HCEC 1CT (cell line): ENCODE measurements at regions not wholly inside any gene's neighbourhood (a gene's known extent, or its start where the extent isn't known, plus 50 kb on each side); places are given as distances from the start of the nearest gene placed in this dataset.
"Not testable (repeated sequence)": the region's sequence is repeated elsewhere in the genome, so short reads cannot be mapped to it uniquely, and the experiment has no call there.

Source experiments
- DNase-seq: peaks from one replicate; pipeline ENCODE4 v3.0.0-alpha.2; 2017

- DNase-seq, result no peak
Observed at GRCh38 chr4:130901321-130901720, 1805.4 kb downstream of the C4orf33 start.

GRCh38 chr4:130922955-130923354, 1827.0 kb downstream of the C4orf33 start:
- DNase-seq, result no peak

- no peak for DNase-seq
Observed at GRCh38 chr4:130955520-130955919, 1859.6 kb downstream of the C4orf33 start.

- no peak for DNase-seq
Observed at GRCh38 chr4:130985371-130985770, 1889.4 kb downstream of the C4orf33 start.

GRCh38 chr4:130995988-130996387, 1900.0 kb downstream of the C4orf33 start:
- DNase-seq, result peak; percentile 31

- DNase-seq, result peak; percentile 50
Observed at GRCh38 chr4:131001371-131001770, 1905.4 kb downstream of the C4orf33 start.

- DNase-seq, result peak; percentile 11
Observed at GRCh38 chr4:131002132-131002531, 1906.2 kb downstream of the C4orf33 start.

GRCh38 chr4:131006388-131006787, 1910.4 kb downstream of the C4orf33 start:
- no peak for DNase-seq

GRCh38 chr4:131011961-131012360, 1916.0 kb downstream of the C4orf33 start:
- DNase-seq, result not testable (repeated sequence)

GRCh38 chr4:131013226-131013625, 1917.3 kb downstream of the C4orf33 start:
- no peak for DNase-seq

GRCh38 chr4:131026771-131027170, 1930.8 kb downstream of the C4orf33 start:
- DNase-seq, result no peak

GRCh38 chr4:131044368-131044767, 1948.4 kb downstream of the C4orf33 start:
- no peak for DNase-seq

GRCh38 chr4:131046821-131047220, 1950.9 kb downstream of the C4orf33 start:
- DNase-seq, result no peak

GRCh38 chr4:131052646-131053045, 1956.7 kb downstream of the C4orf33 start:
- DNase-seq, result peak; percentile 49

GRCh38 chr4:131054489-131055019, 1958.6 kb downstream of the C4orf33 start:
- no peak for DNase-seq

- DNase-seq, result no peak
Observed at GRCh38 chr4:131061734-131062133, 1965.8 kb downstream of the C4orf33 start.

GRCh38 chr4:131063878-131064277, 1967.9 kb downstream of the C4orf33 start:
- DNase-seq, result peak; percentile 14

- DNase-seq, result no peak
Observed at GRCh38 chr4:131081069-131081468, 1985.1 kb downstream of the C4orf33 start.

- no peak for DNase-seq
Observed at GRCh38 chr4:131084997-131085396, 1989.0 kb downstream of the C4orf33 start.

- DNase-seq, result peak; percentile 58
Observed at GRCh38 chr4:131091896-131092295, 1995.9 kb downstream of the C4orf33 start.

- no peak for DNase-seq
Observed at GRCh38 chr4:131093303-131093702, 1997.4 kb downstream of the C4orf33 start.

GRCh38 chr4:131098976-131099375, 2003.0 kb downstream of the C4orf33 start:
- DNase-seq, result no peak

- no peak for DNase-seq
Observed at GRCh38 chr4:131113273-131113672, 2017.3 kb downstream of the C4orf33 start.

- DNase-seq, result no peak
Observed at GRCh38 chr4:131113704-131114103, 2017.8 kb downstream of the C4orf33 start.

- no peak for DNase-seq
Observed at GRCh38 chr4:131119661-131120060, 2023.7 kb downstream of the C4orf33 start.

GRCh38 chr4:131137196-131137595, 2011.9 kb upstream of the PCDH10 start:
- no peak for DNase-seq
